H9 (cell line): ENCODE measurements at regions not wholly inside any gene's neighbourhood (a gene's known extent, or its start where the extent isn't known, plus 50 kb on each side); places are given as distances from the start of the nearest gene placed in this dataset.

Source experiments
- DNase-seq: peaks from one replicate; pipeline ENCODE4 v3.0.0-alpha.2; 2017
- H2AFZ ChIP-seq: one replicate; pipeline ENCODE4 v1.6.1; 2013; ENCODE audit warnings: mild to moderate bottlenecking, low read length, control low read depth, moderate library complexity
- H2AK5ac ChIP-seq: 2 replicates; pipeline ENCODE4 v1.6.1; 2013; ENCODE audit warnings: low read length, control low read depth, mixed read lengths; ENCODE audit not compliant: insufficient read length
- H2BK120ac ChIP-seq: one replicate; pipeline ENCODE4 v1.6.1; 2013; ENCODE audit warnings: low read depth, mild to moderate bottlenecking, low read length, control low read depth, inconsistent platforms; ENCODE audit not compliant: poor library complexity, severe bottlenecking
- H2BK12ac ChIP-seq: 2 replicates; pipeline ENCODE4 v1.6.1; 2013; ENCODE audit warnings: low read length, control low read depth, mixed read lengths, low read depth; ENCODE audit not compliant: insufficient read length
- H2BK15ac ChIP-seq: 2 replicates; pipeline ENCODE4 v1.6.1; 2013; ENCODE audit warnings: low read depth, low read length, control low read depth
- H2BK20ac ChIP-seq: one replicate; pipeline ENCODE4 v1.6.1; 2013; ENCODE audit warnings: low read depth, mild to moderate bottlenecking, low read length, control low read depth, inconsistent platforms; ENCODE audit not compliant: poor library complexity, severe bottlenecking
- H2BK5ac ChIP-seq: 2 replicates; pipeline ENCODE4 v1.6.1; 2013; ENCODE audit warnings: low read length, control low read depth, mixed read lengths; ENCODE audit not compliant: insufficient read length
- H3K14ac ChIP-seq: 2 replicates; pipeline ENCODE4 v1.6.1; 2013; ENCODE audit warnings: low read length, control low read depth; ENCODE audit not compliant: insufficient read depth
- H3K18ac ChIP-seq: 2 replicates; pipeline ENCODE4 v1.6.1; 2013; ENCODE audit warnings: low read depth, mild to moderate bottlenecking, mixed read lengths, low read length, control low read depth; ENCODE audit not compliant: insufficient read length
- H3K23ac ChIP-seq: 2 replicates; pipeline ENCODE4 v1.6.1; 2013; ENCODE audit warnings: low read length, control low read depth, mixed read lengths, low read depth; ENCODE audit not compliant: insufficient read length
- H3K23me2 ChIP-seq: 2 replicates; pipeline ENCODE4 v1.6.1; 2013; ENCODE audit warnings: low read depth, mild to moderate bottlenecking, mixed read lengths, low read length, control low read depth; ENCODE audit not compliant: insufficient read length, poor library complexity, severe bottlenecking
- H3K27ac ChIP-seq: 2 replicates; pipeline ENCODE4 v1.5.1; 2013; ENCODE audit warnings: low read length, control low read depth, mixed read lengths, low read depth; ENCODE audit not compliant: insufficient read length
- H3K27me3 ChIP-seq: 2 replicates; pipeline ENCODE4 v1.6.1; 2013; ENCODE audit warnings: low read length, control low read depth, inconsistent platforms; ENCODE audit not compliant: insufficient read depth
- H3K4ac ChIP-seq: 2 replicates; pipeline ENCODE4 v1.6.1; 2013; ENCODE audit warnings: low read depth, mild to moderate bottlenecking, control low read depth, inconsistent platforms, low read length, moderate library complexity
- H3K4me1 ChIP-seq: 2 replicates; pipeline ENCODE4 v1.6.1; 2013; ENCODE audit warnings: low read length, control low read depth, inconsistent platforms; ENCODE audit not compliant: insufficient read depth
- H3K4me2 ChIP-seq: 2 replicates; pipeline ENCODE4 v1.6.1; 2013; ENCODE audit warnings: low read length, control low read depth, mixed read lengths; ENCODE audit not compliant: insufficient read length, insufficient read depth
- H3K56ac ChIP-seq: 2 replicates; pipeline ENCODE4 v1.6.1; 2013; ENCODE audit warnings: low read depth, mild to moderate bottlenecking, mixed read lengths, low read length, control low read depth; ENCODE audit not compliant: insufficient read length
- H3K79me1 ChIP-seq: 2 replicates; pipeline ENCODE4 v1.6.1; 2013; ENCODE audit warnings: low read depth, mild to moderate bottlenecking, moderate library complexity, low read length, control low read depth, inconsistent platforms; ENCODE audit not compliant: insufficient read depth, poor library complexity, severe bottlenecking
- H3K79me2 ChIP-seq: 2 replicates; pipeline ENCODE4 v1.6.1; 2013; ENCODE audit warnings: low read length, control low read depth, inconsistent platforms; ENCODE audit not compliant: insufficient read depth
- H3K9ac ChIP-seq: 2 replicates; pipeline ENCODE4 v1.6.1; 2013; ENCODE audit warnings: low read length, control low read depth, mixed read lengths; ENCODE audit not compliant: insufficient read length; ENCODE audit errors: extremely low read depth
- H3K9me3 ChIP-seq: one replicate; pipeline ENCODE4 v1.6.1; 2013; ENCODE audit warnings: low read depth, low read length, inconsistent platforms; ENCODE audit not compliant: control insufficient read depth
- H3T11ph ChIP-seq: one replicate; pipeline ENCODE4 v1.6.1; 2013; ENCODE audit warnings: mild to moderate bottlenecking, low read length, control low read depth, inconsistent platforms
- H4K20me1 ChIP-seq: one replicate; pipeline ENCODE4 v1.6.1; 2013; ENCODE audit not compliant: control insufficient read depth, insufficient read length, insufficient read depth
- H4K5ac ChIP-seq: 2 replicates; pipeline ENCODE4 v1.6.1; 2013; ENCODE audit warnings: low read depth, mild to moderate bottlenecking, mixed read lengths, low read length, control low read depth; ENCODE audit not compliant: insufficient read length
- H4K8ac ChIP-seq: replicated peaks from 2 replicates; pipeline ENCODE4 v1.6.1; 2013; ENCODE audit warnings: low read length, control low read depth, mixed read lengths, low read depth; ENCODE audit not compliant: insufficient read length
- H4K91ac ChIP-seq: 2 replicates; pipeline ENCODE4 v1.6.1; 2013; ENCODE audit warnings: low read depth, mild to moderate bottlenecking, moderate library complexity, mixed read lengths, low read length, control low read depth; ENCODE audit not compliant: insufficient read length
- H3K27ac Mint-ChIP-seq, 3 experiments: 2 replicates in 2 of 3; 3 replicates in 1 of 3; pipeline ENCODE4 v1.8.0; 2020 to 2021; ENCODE audit warnings: mixed read lengths in 3 of 3, mild to moderate bottlenecking in 1 of 3, moderate library complexity in 1 of 3
- H3K27me3 Mint-ChIP-seq: 2 replicates; pipeline ENCODE4 v1.8.0; 2021; ENCODE audit warnings: low read depth, mild to moderate bottlenecking, moderate library complexity, mixed read lengths
- H3K36me3 Mint-ChIP-seq, 3 experiments: 2 replicates in 2 of 3; 3 replicates in 1 of 3; pipeline ENCODE4 v1.8.0; 2020 to 2021; ENCODE audit warnings: low read depth in 3 of 3, mixed read lengths in 3 of 3; ENCODE audit not compliant: insufficient read depth in 1 of 3
- H3K4me1 Mint-ChIP-seq, 2 experiments: 2 replicates each; pipeline ENCODE4 v1.8.0; 2020; ENCODE audit warnings: mixed read lengths in 2 of 2
- H3K4me3 Mint-ChIP-seq, 2 experiments: 2 replicates in 1 of 2; 3 replicates in 1 of 2; pipeline ENCODE4 v1.8.0; 2020 to 2021; ENCODE audit warnings: mild to moderate bottlenecking in 2 of 2, mixed read lengths in 2 of 2, moderate library complexity in 1 of 2
- H3K9me3 Mint-ChIP-seq, 2 experiments: 2 replicates in 1 of 2; 3 replicates in 1 of 2; pipeline ENCODE4 v1.8.0; 2020; ENCODE audit warnings: mild to moderate bottlenecking in 2 of 2, mixed read lengths in 2 of 2, moderate library complexity in 1 of 2
- CTCF ChIP-seq: fragments of 200-600 bp; sonication (generic); conservative IDR thresholded peaks from 3 replicates; pipeline ENCODE4 v1.8.0; 2021; ENCODE audit warnings: antibody characterized with exemption, mild to moderate bottlenecking
- WGBS: extraction: QIAGEN DNeasy Blood & Tissue Kit; methylation state at CpG from one replicate; pipeline ENCODE4 v1.1.7; 2013; ENCODE audit warnings: missing lambda C conversion rate, low lambda C conversion rate, mixed read lengths; ENCODE audit not compliant: insufficient read length; ENCODE audit errors: extremely low coverage; 5-methylcytosine and 5-hydroxymethylcytosine counted together

GRCh38 chr7:46164629-46165028 lies 243.6 kb upstream of the IGFBP3 start:
- Histone ChIP-seq H2BK12ac (no peak overlapping the region), H3K9me3 (no peaks in the 10 kb centered on the region), H3K23ac (no peak overlapping the region), H2AK5ac (no peak overlapping the region), H3K27ac (no peak overlapping the region), H3K18ac (no peak overlapping the region), H4K8ac (no peak overlapping the region), H2BK15ac (no peak overlapping the region), H3K23me2 (no peaks in the 10 kb centered on the region), H3K4ac (no peak overlapping the region), H2AFZ (no peak overlapping the region), H4K20me1 (no peaks in the 10 kb centered on the region), H2BK20ac (no peak overlapping the region), H2BK120ac (no peak overlapping the region), H3K9ac (no peak overlapping the region), H4K91ac (no peak overlapping the region), H3K4me1 (no peaks in the 10 kb centered on the region), H3K79me2 (no peaks in the 10 kb centered on the region), H4K5ac (no peak overlapping the region), H3K4me2 (no peak overlapping the region), H3T11ph (no peak overlapping the region), H3K27me3 (no peaks in the 10 kb centered on the region), H2BK5ac (no peak overlapping the region), H3K14ac (no peak overlapping the region), H3K79me1 (no peaks in the 10 kb centered on the region), H3K56ac (no peak overlapping the region)
- no peak overlapping the region; a peak in 1 of 5 replicates for H3K4me3 Mint-ChIP-seq
- no peak overlapping the region for H3K27ac Mint-ChIP-seq
- no CpG with 5 or more reads among the region's 1 CpG for WGBS
- peaks cover 1% of the 10 kb centered on the region for H3K27me3 Mint-ChIP-seq
- TF ChIP-seq CTCF = no peak
- H3K9me3 Mint-ChIP-seq = no peaks in the 10 kb centered on the region; a peak in 1 of 5 replicates
- H3K36me3 Mint-ChIP-seq = no peaks in the 10 kb centered on the region
- no peak for DNase-seq
- H3K4me1 Mint-ChIP-seq = peaks cover 0 to 5% of the 10 kb centered on the region in 2 experiments; a peak in 2 of 4 replicates
